NCI-H1694 treated with DMSO at 0.1 percent for 48 hours (cell line): ENCODE measurements at regions not wholly inside any gene's neighbourhood (a gene's known extent, or its start where the extent isn't known, plus 50 kb on each side); places are given as distances from the start of the nearest gene placed in this dataset.

Experiments
- DNase-seq: peaks from one replicate; lab custom pipeline; 2025; lab: John Stamatoyannopoulos, UW

GRCh38 chr10:128617532-128617931 lies 491.3 kb upstream of the MKI67 start:
- DNase-seq: no peak

- DNase-seq: no peak
These were observed 496.5 kb upstream of the MKI67 start for GRCh38 chr10:128622706-128623105.

- DNase-seq: no peak
These were observed 497.6 kb upstream of the MKI67 start for GRCh38 chr10:128623776-128624175.

GRCh38 chr10:128624656-128625530 lies 498.7 kb upstream of the MKI67 start:
- no peak for DNase-seq

- no peak for DNase-seq
These were observed 499.7 kb upstream of the MKI67 start for GRCh38 chr10:128625926-128626325.

- no peak for DNase-seq
These were observed 500.3 kb upstream of the MKI67 start for GRCh38 chr10:128626397-128627000.

GRCh38 chr10:128627811-128628210 lies 501.6 kb upstream of the MKI67 start:
- no peak for DNase-seq

- no peak for DNase-seq
These were observed 502.0 kb upstream of the MKI67 start for GRCh38 chr10:128628252-128628651.

- no peak for DNase-seq
These were observed 503.2 kb upstream of the MKI67 start for GRCh38 chr10:128629111-128630096.

- DNase-seq: no peak
These were observed 504.6 kb upstream of the MKI67 start for GRCh38 chr10:128630787-128631252.

- no peak for DNase-seq
These were observed 505.6 kb upstream of the MKI67 start for GRCh38 chr10:128631801-128632241.

GRCh38 chr10:128632694-128633093 lies 506.5 kb upstream of the MKI67 start:
- DNase-seq: no peak

- DNase-seq: no peak
These were observed 507.8 kb upstream of the MKI67 start for GRCh38 chr10:128633864-128634540.

GRCh38 chr10:128642023-128642422 lies 515.8 kb upstream of the MKI67 start:
- no peak for DNase-seq

GRCh38 chr10:128642502-128642901 lies 516.3 kb upstream of the MKI67 start:
- DNase-seq: no peak

GRCh38 chr10:128643658-128644057 lies 517.4 kb upstream of the MKI67 start:
- no peak for DNase-seq

GRCh38 chr10:128645486-128645885 lies 519.3 kb upstream of the MKI67 start:
- DNase-seq: no peak

- no peak for DNase-seq
These were observed 520.7 kb upstream of the MKI67 start for GRCh38 chr10:128646956-128647355.

- no peak for DNase-seq
These were observed 531.3 kb upstream of the MKI67 start for GRCh38 chr10:128657548-128657947.

GRCh38 chr10:128660726-128661125 lies 534.5 kb upstream of the MKI67 start:
- DNase-seq: no peak

- no peak for DNase-seq
These were observed 535.4 kb upstream of the MKI67 start for GRCh38 chr10:128661404-128662197.
